GM20000 (cell line): ENCODE measurements at regions not wholly inside any gene's neighbourhood (a gene's known extent, or its start where the extent isn't known, plus 50 kb on each side); places are given as distances from the start of the nearest gene placed in this dataset.
A peak's percentile ranks its signal among the peaks of the same experiment; 100 is the strongest.

Experiments used
- DNase-seq: peaks from one replicate; pipeline ENCODE4 v3.0.0; 2012; ENCODE audit warnings: low spot score
- TF ChIP-seq, protein P1 (sequence below): IDR thresholded peaks from 2 replicates; pipeline ENCODE4 v1.5.1; 2012; ENCODE audit warnings: mild to moderate bottlenecking, control low read depth; ENCODE audit errors: extremely low read depth, missing control alignments

GRCh38 chr2:176650104-176650837, 381.0 kb downstream of the MTX2 start:
- TF ChIP-seq, protein P1, sequence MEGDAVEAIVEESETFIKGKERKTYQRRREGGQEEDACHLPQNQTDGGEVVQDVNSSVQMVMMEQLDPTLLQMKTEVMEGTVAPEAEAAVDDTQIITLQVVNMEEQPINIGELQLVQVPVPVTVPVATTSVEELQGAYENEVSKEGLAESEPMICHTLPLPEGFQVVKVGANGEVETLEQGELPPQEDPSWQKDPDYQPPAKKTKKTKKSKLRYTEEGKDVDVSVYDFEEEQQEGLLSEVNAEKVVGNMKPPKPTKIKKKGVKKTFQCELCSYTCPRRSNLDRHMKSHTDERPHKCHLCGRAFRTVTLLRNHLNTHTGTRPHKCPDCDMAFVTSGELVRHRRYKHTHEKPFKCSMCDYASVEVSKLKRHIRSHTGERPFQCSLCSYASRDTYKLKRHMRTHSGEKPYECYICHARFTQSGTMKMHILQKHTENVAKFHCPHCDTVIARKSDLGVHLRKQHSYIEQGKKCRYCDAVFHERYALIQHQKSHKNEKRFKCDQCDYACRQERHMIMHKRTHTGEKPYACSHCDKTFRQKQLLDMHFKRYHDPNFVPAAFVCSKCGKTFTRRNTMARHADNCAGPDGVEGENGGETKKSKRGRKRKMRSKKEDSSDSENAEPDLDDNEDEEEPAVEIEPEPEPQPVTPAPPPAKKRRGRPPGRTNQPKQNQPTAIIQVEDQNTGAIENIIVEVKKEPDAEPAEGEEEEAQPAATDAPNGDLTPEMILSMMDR, result no peak
- DNase-seq, result no peak

DNA sequence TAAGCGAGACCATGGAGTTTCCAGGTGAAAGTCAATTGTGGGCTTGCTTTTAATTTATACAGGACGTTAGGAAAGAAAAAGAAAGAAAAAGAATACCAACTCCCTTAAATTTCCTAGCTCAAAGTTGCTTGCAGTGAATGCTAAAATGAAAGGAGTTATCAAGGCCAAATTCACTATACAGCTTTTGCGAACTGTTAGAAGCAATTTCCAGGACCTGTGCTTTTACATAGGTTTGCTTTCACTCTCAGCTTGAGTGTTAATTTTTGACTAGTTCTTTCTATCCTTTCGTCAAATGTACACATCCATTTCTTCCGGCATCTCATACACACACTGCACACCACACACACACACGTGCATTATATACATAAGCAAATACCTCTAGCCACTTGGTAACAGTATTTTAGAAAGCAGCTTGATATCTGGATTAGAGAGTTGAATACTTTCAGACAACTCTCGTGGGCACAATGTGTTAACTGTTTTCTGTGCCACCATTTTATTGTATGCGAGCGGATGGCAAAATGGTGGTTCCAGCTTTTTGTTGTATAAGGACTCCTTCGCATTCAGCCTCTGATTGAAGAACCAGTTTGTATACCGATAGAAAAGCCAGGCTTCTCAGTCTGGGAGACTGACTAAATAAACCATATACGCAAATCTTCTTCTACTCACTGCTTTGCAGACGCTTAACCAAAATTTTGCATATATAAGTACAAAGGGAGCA, 381.8 kb downstream of the MTX2 start:
- TF ChIP-seq, protein P1, result no peak
- no peak for DNase-seq

- DNase-seq, result peak; percentile 56
- TF ChIP-seq, protein P1, result peak; percentile 52
These were observed 383.3 kb downstream of the MTX2 start for GRCh38 chr2:176652300-176653182.

GRCh38 chr2:176653479-176654443, 384.5 kb downstream of the MTX2 start:
- DNase-seq, result no peak
- TF ChIP-seq, protein P1, result peak; percentile 19

DNA sequence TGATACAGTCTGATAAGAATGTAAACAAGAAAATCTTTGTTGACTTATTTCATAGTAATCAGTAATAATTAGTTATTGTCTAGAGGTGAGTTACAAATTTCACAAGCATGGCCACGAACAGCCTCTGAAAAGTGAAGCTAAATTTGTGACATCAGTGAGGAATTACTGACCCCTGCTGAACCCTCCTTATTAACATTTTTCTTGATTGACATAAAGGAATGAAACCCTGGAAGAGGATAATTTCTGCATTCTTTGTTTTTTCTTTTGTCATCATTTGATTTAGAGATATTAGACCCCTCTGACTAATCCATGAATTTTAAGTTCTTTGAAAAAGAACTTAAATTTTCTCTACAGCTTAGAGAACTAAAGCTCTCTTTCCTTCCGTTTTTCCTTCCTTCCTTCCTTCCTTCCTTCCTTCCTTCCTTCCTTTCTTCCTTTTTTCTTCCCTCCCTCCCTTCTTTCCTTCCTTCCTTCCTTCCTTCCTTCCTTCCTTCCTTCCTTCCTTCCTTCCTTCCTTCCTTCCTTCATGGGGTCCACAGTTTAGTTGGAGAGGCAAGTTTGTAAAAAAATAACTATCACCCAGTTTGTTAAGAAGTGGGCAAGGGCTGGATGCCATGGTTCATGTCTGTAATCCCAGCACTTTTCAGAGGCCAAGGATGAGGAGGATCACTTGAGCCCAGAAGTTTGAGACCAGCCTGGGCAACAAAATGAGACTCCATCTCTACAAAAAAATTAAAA, 387.0 kb downstream of the MTX2 start:
- DNase-seq, result no peak
- TF ChIP-seq, protein P1, result no peak

- TF ChIP-seq, protein P1, result no peak
- DNase-seq, result no peak
These were observed 387.5 kb downstream of the MTX2 start for GRCh38 chr2:176656776-176657140.
